Stimulated activated CD8-positive, alpha-beta memory T cell treated with anti-CD3 and anti-CD28 coated beads, Interleukin-4, amount 100 ng/mL, for 4 hours (primary cell): ENCODE measurements at regions not wholly inside any gene's neighbourhood (a gene's known extent, or its start where the extent isn't known, plus 50 kb on each side); places are given as distances from the start of the nearest gene placed in this dataset.

Experiments used
- DNase-seq, 2 donors: peaks; one replicate each; pipeline ENCODE4 v3.0.0-alpha.2; 2020; ENCODE audit warnings: low read depth in 2 of 2, low spot score in 1 of 2

GRCh38 chr16:80489173-80489572 is 51.6 kb upstream of the DYNLRB2 start:
- DNase-seq = no peak

- no peak for DNase-seq
These were observed 52.6 kb upstream of the DYNLRB2 start for GRCh38 chr16:80488167-80488566.

GRCh38 chr16:80480664-80481063 is 60.1 kb upstream of the DYNLRB2 start:
- DNase-seq = no peak

- no peak for DNase-seq
These were observed 63.0 kb upstream of the DYNLRB2 start for GRCh38 chr16:80477838-80478237.

- DNase-seq = no peak
These were observed 72.8 kb upstream of the DYNLRB2 start for GRCh38 chr16:80468029-80468428.

GRCh38 chr16:80466024-80466987 is 74.5 kb upstream of the DYNLRB2 start:
- DNase-seq = peak; percentile 5 to 12

- no peak for DNase-seq
These were observed 76.9 kb upstream of the DYNLRB2 start for GRCh38 chr16:80463751-80464495.

GRCh38 chr16:80463326-80463725 is 77.5 kb upstream of the DYNLRB2 start:
- no peak for DNase-seq

GRCh38 chr16:80462917-80463316 is 77.9 kb upstream of the DYNLRB2 start:
- DNase-seq = no peak

GRCh38 chr16:80460988-80461387 is 79.8 kb upstream of the DYNLRB2 start:
- no peak for DNase-seq

- DNase-seq = no peak
These were observed 80.8 kb upstream of the DYNLRB2 start for GRCh38 chr16:80459966-80460365.

GRCh38 chr16:80459331-80459777 is 81.4 kb upstream of the DYNLRB2 start:
- DNase-seq = no peak

- DNase-seq = no peak
These were observed 82.9 kb upstream of the DYNLRB2 start for GRCh38 chr16:80457871-80458270.

GRCh38 chr16:80454802-80455201 is 86.0 kb upstream of the DYNLRB2 start:
- DNase-seq = no peak

GRCh38 chr16:80449392-80449791 is 91.4 kb upstream of the DYNLRB2 start:
- DNase-seq = no peak

- DNase-seq = no peak
These were observed 93.6 kb upstream of the DYNLRB2 start for GRCh38 chr16:80447241-80447640.

GRCh38 chr16:80442779-80443178 is 98.0 kb upstream of the DYNLRB2 start:
- DNase-seq = no peak

- DNase-seq = no peak
These were observed 98.9 kb upstream of the DYNLRB2 start for GRCh38 chr16:80441935-80442334.

- DNase-seq = no peak
These were observed 100.1 kb upstream of the DYNLRB2 start for GRCh38 chr16:80440667-80441066.

GRCh38 chr16:80437707-80438106 is 103.1 kb upstream of the DYNLRB2 start:
- DNase-seq = no peak

- no peak for DNase-seq
These were observed 104.3 kb upstream of the DYNLRB2 start for GRCh38 chr16:80436510-80436909.

GRCh38 chr16:80433623-80434022 is 107.2 kb upstream of the DYNLRB2 start:
- no peak for DNase-seq
